Sigmoid colon (tissue), 6 donors: ENCODE measurements at regions not wholly inside any gene's neighbourhood (a gene's known extent, or its start where the extent isn't known, plus 50 kb on each side); places are given as distances from the start of the nearest gene placed in this dataset.

Experiments
- DNase-seq: peaks from one replicate; pipeline ENCODE4 v3.0.0-alpha.2; 2019
- H3K27ac ChIP-seq, 4 donors: fragments of 200-600 bp; sonication (generic); one replicate each; pipeline ENCODE4 v1.5.1; 2016 to 2019; ENCODE audit warnings: mild to moderate bottlenecking in 1 of 4
- H3K27me3 ChIP-seq, 3 donors: fragments of 200-600 bp; sonication (generic); one replicate each; pipeline ENCODE4 v1.5.1; 2019; ENCODE audit warnings: mild to moderate bottlenecking in 1 of 3
- H3K36me3 ChIP-seq, 4 donors: fragments of 200-600 bp; sonication (generic); one replicate each; pipeline ENCODE4 v1.5.1; 2016 to 2019
- H3K4me1 ChIP-seq, 4 donors: fragments of 200-600 bp; sonication (generic); one replicate each; pipeline ENCODE4 v1.5.1; 2017 to 2019
- H3K4me3 ChIP-seq, 4 donors: fragments of 200-600 bp; sonication (generic); one replicate each; pipeline ENCODE4 v1.5.1; 2017 to 2019; ENCODE audit warnings: mild to moderate bottlenecking in 2 of 4, moderate library complexity in 1 of 4
- H3K9me3 ChIP-seq, 4 donors: fragments of 200-600 bp in 3 of 4; sonication (generic) in 3 of 4; one replicate each; pipeline versions ENCODE4 v1.5.1 to v1.6.1; 2013 to 2019
- CTCF ChIP-seq, 4 experiments: fragments of 450-650 bp in 3 of 4; fragments of 200-600 bp in 1 of 4; IDR thresholded peaks; one replicate each; pipeline ENCODE4 v1.5.1; 2016 to 2019; ENCODE audit warnings: antibody characterized with exemption in 4 of 4, mild to moderate bottlenecking in 3 of 4, moderate library complexity in 2 of 4
- EP300 ChIP-seq, 4 donors: sonication (generic); formaldehyde crosslinking; IDR thresholded peaks; one replicate each; pipeline ENCODE4 v1.6.1; 2017; ENCODE audit warnings: antibody characterized with exemption in 4 of 4
- POLR2A ChIP-seq, 2 donors: fragments of 450-650 bp; IDR thresholded peaks; one replicate each; pipeline ENCODE4 v1.6.1; 2016; ENCODE audit warnings: antibody characterized with exemption in 2 of 2, mild to moderate bottlenecking in 2 of 2, moderate library complexity in 2 of 2
- POLR2AphosphoS5 ChIP-seq, 4 donors: sonication (generic); formaldehyde crosslinking; IDR thresholded peaks; one replicate each; pipeline ENCODE4 v1.6.1; 2017; ENCODE audit warnings: antibody characterized with exemption in 4 of 4
- WGBS, 2 donors: extraction: QIAGEN DNeasy Blood & Tissue Kit; methylation state at CpG; one replicate each; pipeline ENCODE4 v1.1.7; 2013; 5-methylcytosine and 5-hydroxymethylcytosine counted together
- intact Hi-C: fragments of 100-400 bp; cut with DNase I; formaldehyde crosslinking; loops from one replicate; pipeline ENCODE4 v1.15.1; 2023
- donor health status: healthy with polysubstance abuse.
- donor health status: healthy.

GRCh38 chr12:46453428-46453827 lies 80.9 kb upstream of the SLC38A2 start:
- Histone ChIP-seq H3K27ac (no peak overlapping the region), H3K4me3 (no peak overlapping the region), H3K9me3 (no peaks in the 10 kb centered on the region), H3K27me3 (no peaks in the 10 kb centered on the region), H3K4me1 (peaks cover 0 to 16% (median 12%) of the 10 kb centered on the region in 4 donors), H3K36me3 (no peaks in the 10 kb centered on the region)
- intact Hi-C loops = no loop called here
- DNase-seq = no peak
- TF ChIP-seq POLR2AphosphoS5 (IDR thresholded peaks at IDR 0.05) = no peak
- no peak for TF ChIP-seq CTCF (IDR thresholded peaks at IDR 0.05)
- no peak for TF ChIP-seq EP300 (IDR thresholded peaks at IDR 0.05)
- no peak for TF ChIP-seq POLR2A (IDR thresholded peaks at IDR 0.05)
- WGBS, 2 donors = 96% methylated on average over 3 of the region's 3 CpGs

GRCh38 chr12:46452776-46453175 lies 80.2 kb upstream of the SLC38A2 start:
- Histone ChIP-seq H3K4me1 (peaks cover 0 to 16% (median 12%) of the 10 kb centered on the region in 4 donors), H3K27ac (no peak overlapping the region), H3K27me3 (no peaks in the 10 kb centered on the region), H3K9me3 (no peaks in the 10 kb centered on the region), H3K4me3 (no peak overlapping the region), H3K36me3 (no peaks in the 10 kb centered on the region)
- intact Hi-C loops = no loop called here
- TF ChIP-seq CTCF (IDR thresholded peaks at IDR 0.05) = no peak
- no peak for DNase-seq
- WGBS, 2 donors = 53 to 87% methylated on average over 1 of the region's 1 CpG

GRCh38 chr12:46452061-46452615 lies 79.6 kb upstream of the SLC38A2 start:
- TF ChIP-seq EP300 (IDR thresholded peaks at IDR 0.05) (no peak), CTCF (IDR thresholded peaks at IDR 0.05) (no peak), POLR2AphosphoS5 (IDR thresholded peaks at IDR 0.05) (no peak), POLR2A (IDR thresholded peaks at IDR 0.05) (no peak)
- Histone ChIP-seq H3K27me3 (no peaks in the 10 kb centered on the region), H3K4me1 (peaks cover 0 to 16% (median 12%) of the 10 kb centered on the region in 4 donors), H3K4me3 (no peak overlapping the region), H3K36me3 (no peaks in the 10 kb centered on the region), H3K27ac (no peak overlapping the region), H3K9me3 (no peaks in the 10 kb centered on the region)
- intact Hi-C loops = no loop called here
- DNase-seq = no peak
- WGBS, 2 donors = 68% methylated on average over 3 of the region's 3 CpGs

- DNase-seq = no peak
- Histone ChIP-seq H3K27me3 (no peaks in the 10 kb centered on the region), H3K9me3 (no peaks in the 10 kb centered on the region), H3K4me1 (peaks cover 0 to 20% (median 12%) of the 10 kb centered on the region in 4 donors), H3K27ac (no peak overlapping the region), H3K36me3 (no peaks in the 10 kb centered on the region), H3K4me3 (no peak overlapping the region)
- intact Hi-C loops = no loop called here
- TF ChIP-seq EP300 (IDR thresholded peaks at IDR 0.05) (no peak), POLR2AphosphoS5 (IDR thresholded peaks at IDR 0.05) (no peak), CTCF (IDR thresholded peaks at IDR 0.05) (no peak), POLR2A (IDR thresholded peaks at IDR 0.05) (no peak)
- WGBS, 2 donors = 67 to 75% methylated on average over 5 of the region's 5 CpGs
These were observed 78.9 kb upstream of the SLC38A2 start for GRCh38 chr12:46451276-46452021.
